B cell (primary cell): ENCODE measurements at regions not wholly inside any gene's neighbourhood (a gene's known extent, or its start where the extent isn't known, plus 50 kb on each side); places are given as distances from the start of the nearest gene placed in this dataset.

Source experiments
- ATAC-seq: fragments of 200-7000 bp; cut with Tn5 transposase; one replicate; pipeline ENCODE4 v1.10.0; 2021; ENCODE audit warnings: low read depth, mild to moderate bottlenecking, moderate number of reproducible peaks, moderate library complexity
- CTCF ChIA-PET: fragments of 350-600 bp; sonication (Branson Sonifier 250); formaldehyde crosslinking; loops from one replicate; lab custom pipeline; 2021; ENCODE audit warnings: antibody characterized with exemption, inconsistent platforms; lab: Charles Lee
- POLR2A ChIA-PET: fragments of 350-600 bp; sonication (Branson Sonifier 250); formaldehyde crosslinking; loops from one replicate; lab custom pipeline; 2021; ENCODE audit warnings: antibody characterized with exemption; lab: Charles Lee
- DNase-seq: peaks from one replicate; pipeline ENCODE4 v3.0.0; 2013
- H2AFZ ChIP-seq: 2 replicates; pipeline ENCODE4 v1.6.1; 2012; ENCODE audit warnings: mild to moderate bottlenecking, low read depth, low read length; ENCODE audit not compliant: insufficient read depth, poor library complexity, severe bottlenecking
- H3K27ac ChIP-seq, 2 donors: 1 replicate in 1 of 2; 2 replicates in 1 of 2; pipeline ENCODE4 v1.5.1; 2012 to 2013; ENCODE audit warnings: low read length in 2 of 2, mild to moderate bottlenecking in 2 of 2, moderate library complexity in 1 of 2
- H3K27me3 ChIP-seq, 4 experiments: fragments of 200-600 bp in 1 of 4; sonication (generic) in 1 of 4; replicated peaks in 1 of 4; 1 replicate in 2 of 4; 2 replicates in 2 of 4; pipeline versions ENCODE4 v1.6.1 to v1.7.0; 2013 to 2016; ENCODE audit warnings: low read length in 3 of 4, mild to moderate bottlenecking in 2 of 4, mixed read lengths in 1 of 4, moderate library complexity in 1 of 4; ENCODE audit not compliant: insufficient read depth in 4 of 4, control insufficient read depth in 3 of 4; ENCODE audit errors: control extremely low read depth in 1 of 4
- H3K36me3 ChIP-seq, 2 experiments: replicated peaks in 1 of 2; 1 replicate in 1 of 2; 2 replicates in 1 of 2; pipeline versions ENCODE4 v1.6.1 to v1.7.1; 2013; ENCODE audit warnings: low read length in 1 of 2; ENCODE audit not compliant: insufficient read depth in 2 of 2, control insufficient read depth in 1 of 2; ENCODE audit errors: control extremely low read depth in 1 of 2, extremely low read depth in 1 of 2
- H3K4me1 ChIP-seq, 2 donors: fragments of 200-600 bp in 1 of 2; sonication (generic) in 1 of 2; 1 replicate in 1 of 2; 2 replicates in 1 of 2; pipeline versions ENCODE4 v1.5.1 to v1.6.1; 2013 to 2017; ENCODE audit warnings: low read length in 2 of 2; ENCODE audit not compliant: control insufficient read depth in 2 of 2, insufficient read depth in 2 of 2
- H3K4me2 ChIP-seq: replicated peaks from 2 replicates; pipeline ENCODE3; 2012; ENCODE audit warnings: mild to moderate bottlenecking, low read depth, low read length; ENCODE audit not compliant: poor library complexity, severe bottlenecking
- H3K4me3 ChIP-seq, 5 experiments: fragments of 200-600 bp in 1 of 5; sonication (generic) in 1 of 5; 1 replicate in 3 of 5; 2 replicates in 2 of 5; pipeline versions ENCODE4 v1.5.1 to v1.7.0; 2011 to 2016; ENCODE audit warnings: low read length in 4 of 5, mild to moderate bottlenecking in 4 of 5, low read depth in 2 of 5, control low read depth in 1 of 5, moderate library complexity in 1 of 5; ENCODE audit not compliant: insufficient read depth in 1 of 5; ENCODE audit errors: control extremely low read depth in 1 of 5, extremely low read depth in 1 of 5
- H3K79me2 ChIP-seq: fragments of 200-600 bp; sonication (generic); one replicate; pipeline ENCODE4 v1.6.0; 2016; ENCODE audit warnings: low read length; ENCODE audit not compliant: control insufficient read depth, insufficient read depth
- H3K9ac ChIP-seq: fragments of 200-600 bp; sonication (generic); 2 replicates; pipeline ENCODE4 v1.6.1; 2017; ENCODE audit warnings: mild to moderate bottlenecking, low read length, moderate library complexity
- H3K9me3 ChIP-seq, 3 donors: one replicate each; pipeline versions ENCODE4 v1.6.1 to v1.7.1; 2013; ENCODE audit warnings: low read length in 2 of 3; ENCODE audit not compliant: control insufficient read depth in 2 of 3, insufficient read depth in 1 of 3; ENCODE audit errors: control extremely low read depth in 1 of 3
- H4K20me1 ChIP-seq: 2 replicates; pipeline ENCODE4 v1.6.0; 2012; ENCODE audit warnings: mild to moderate bottlenecking, low read length; ENCODE audit not compliant: insufficient read depth, control insufficient read depth, poor library complexity, severe bottlenecking
- H3K27ac Mint-ChIP-seq: one replicate; pipeline ENCODE4 v1.8.0; 2021; ENCODE audit warnings: mixed read lengths
- H3K27me3 Mint-ChIP-seq: one replicate; pipeline ENCODE4 v1.8.0; 2021; ENCODE audit warnings: mixed read lengths
- H3K4me1 Mint-ChIP-seq: one replicate; pipeline ENCODE4 v1.8.0; 2021; ENCODE audit warnings: mixed read lengths
- H3K4me3 Mint-ChIP-seq: one replicate; pipeline ENCODE4 v1.8.0; 2021; ENCODE audit warnings: mixed read lengths
- H3K9me3 Mint-ChIP-seq: one replicate; pipeline ENCODE4 v1.8.0; 2022; ENCODE audit warnings: mixed read lengths; ENCODE audit not compliant: insufficient read depth
- EZH2 ChIP-seq: IDR thresholded peaks from 2 replicates; pipeline ENCODE4 v1.6.1; 2012; ENCODE audit warnings: borderline replicate concordance, low read depth, mild to moderate bottlenecking, moderate library complexity, low read length; ENCODE audit not compliant: insufficient read depth, poor library complexity, severe bottlenecking
- WGBS: methylation state at CpG from one replicate; pipeline ENCODE4 v1.1.5; 2013; ENCODE audit warnings: missing lambda C conversion rate; ENCODE audit not compliant: insufficient coverage; 5-methylcytosine and 5-hydroxymethylcytosine counted together
- intact Hi-C: fragments of 100-400 bp; cut with micrococcal nuclease; formaldehyde crosslinking; loops from one replicate; pipeline ENCODE4 v1.10.0; 2022
- TF ChIP-seq, protein P1 (sequence below): fragments of 200-600 bp; IDR thresholded peaks from one replicate; pipeline ENCODE4 v1.8.0; 2022; ENCODE audit warnings: antibody characterized with exemption, mild to moderate bottlenecking

DNA sequence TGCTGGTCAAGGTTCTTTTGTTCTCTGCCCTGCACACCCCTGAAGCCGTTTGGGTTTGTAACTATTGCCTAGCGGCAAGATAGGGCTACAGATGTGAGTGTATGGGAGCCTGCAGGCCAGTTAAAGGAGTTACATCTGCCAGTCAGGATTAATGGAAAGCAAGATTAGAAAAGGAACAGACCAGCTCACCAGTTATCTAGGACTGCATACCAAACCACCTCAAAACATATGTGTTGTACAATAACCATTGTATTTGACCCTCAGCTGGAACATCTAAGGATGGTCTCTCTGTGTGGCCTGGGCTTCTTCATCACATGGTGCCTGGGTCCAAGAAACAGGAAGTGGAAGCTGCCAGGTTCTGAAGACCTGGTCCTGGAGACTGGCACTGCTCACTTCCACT, 52.5 kb upstream of the FBXO28 start:
- Histone ChIP-seq H3K4me2 (no peak overlapping the region), H3K4me3 (no peak overlapping the region), H3K27ac (no peak overlapping the region), H3K27me3 (no peaks in the 10 kb centered on the region), H3K9ac (no peak overlapping the region), H3K9me3 (peaks cover 0 to 3% (median 0%) of the 10 kb centered on the region in 3 donors), H2AFZ (no peak overlapping the region), H3K36me3 (no peaks in the 10 kb centered on the region), H3K79me2 (no peaks in the 10 kb centered on the region), H4K20me1 (no peaks in the 10 kb centered on the region), H3K4me1 (peaks cover 0 to 7% of the 10 kb centered on the region in 2 donors)
- Mint-ChIP-seq H3K27me3 (peaks cover 6% of the 10 kb centered on the region), H3K4me1 (peaks cover 2% of the 10 kb centered on the region), H3K27ac (no peak overlapping the region), H3K9me3 (peaks cover 3% of the 10 kb centered on the region), H3K4me3 (no peak overlapping the region)
- no peak for TF ChIP-seq EZH2
- TF ChIP-seq, protein P1, sequence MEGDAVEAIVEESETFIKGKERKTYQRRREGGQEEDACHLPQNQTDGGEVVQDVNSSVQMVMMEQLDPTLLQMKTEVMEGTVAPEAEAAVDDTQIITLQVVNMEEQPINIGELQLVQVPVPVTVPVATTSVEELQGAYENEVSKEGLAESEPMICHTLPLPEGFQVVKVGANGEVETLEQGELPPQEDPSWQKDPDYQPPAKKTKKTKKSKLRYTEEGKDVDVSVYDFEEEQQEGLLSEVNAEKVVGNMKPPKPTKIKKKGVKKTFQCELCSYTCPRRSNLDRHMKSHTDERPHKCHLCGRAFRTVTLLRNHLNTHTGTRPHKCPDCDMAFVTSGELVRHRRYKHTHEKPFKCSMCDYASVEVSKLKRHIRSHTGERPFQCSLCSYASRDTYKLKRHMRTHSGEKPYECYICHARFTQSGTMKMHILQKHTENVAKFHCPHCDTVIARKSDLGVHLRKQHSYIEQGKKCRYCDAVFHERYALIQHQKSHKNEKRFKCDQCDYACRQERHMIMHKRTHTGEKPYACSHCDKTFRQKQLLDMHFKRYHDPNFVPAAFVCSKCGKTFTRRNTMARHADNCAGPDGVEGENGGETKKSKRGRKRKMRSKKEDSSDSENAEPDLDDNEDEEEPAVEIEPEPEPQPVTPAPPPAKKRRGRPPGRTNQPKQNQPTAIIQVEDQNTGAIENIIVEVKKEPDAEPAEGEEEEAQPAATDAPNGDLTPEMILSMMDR: no peak
- ATAC-seq (no peak), DNase-seq (no peak)
- ChIA-PET POLR2A (no interaction called here), CTCF (no interaction called here)
- intact Hi-C loops: no loop called here
- WGBS: 67% methylated on average over 2 of the region's 2 CpGs

DNA sequence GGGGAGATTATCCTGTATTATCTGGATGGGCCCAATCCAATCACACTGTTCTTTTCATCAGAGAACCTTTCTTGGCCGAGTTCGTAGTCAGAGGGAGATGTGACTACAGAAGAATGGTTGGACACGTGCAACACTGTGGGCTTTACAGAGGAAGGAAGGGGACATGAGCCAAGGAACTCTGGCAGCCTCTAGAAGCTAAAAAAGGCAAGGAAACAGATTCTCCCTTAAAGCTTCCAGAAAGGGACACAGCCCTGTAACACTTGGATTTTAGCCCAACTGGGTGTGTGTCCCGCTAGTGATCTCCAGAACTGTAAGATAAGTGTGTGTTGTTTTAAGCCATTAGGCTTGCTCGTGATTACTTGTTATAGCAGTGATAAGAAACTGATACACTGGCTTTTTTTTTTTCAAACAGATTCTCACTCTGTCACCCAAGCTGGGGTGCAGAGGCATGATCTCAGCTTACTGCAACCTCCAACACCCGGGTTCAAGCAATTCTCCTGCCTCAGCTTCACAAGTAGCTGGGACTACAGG, 53.9 kb upstream of the FBXO28 start:
- Histone ChIP-seq H3K9ac (no peak overlapping the region), H3K4me3 (no peak overlapping the region), H3K36me3 (no peaks in the 10 kb centered on the region), H3K9me3 (peaks cover 0 to 8% (median 0%) of the 10 kb centered on the region in 3 donors), H3K27me3 (no peaks in the 10 kb centered on the region), H4K20me1 (no peaks in the 10 kb centered on the region), H3K27ac (no peak overlapping the region), H3K79me2 (no peaks in the 10 kb centered on the region), H2AFZ (no peak overlapping the region), H3K4me1 (no peaks in the 10 kb centered on the region), H3K4me2 (no peak overlapping the region)
- intact Hi-C loops: no loop called here
- CTCF ChIA-PET: interaction anchor here (1.2 kb wide), 1 partner anchor 8 kb away, joined by 3 read pairs; no protein-coding TSS in a partner anchor
- TF ChIP-seq EZH2: no peak
- TF ChIP-seq, protein P1: no peak
- H3K4me1 Mint-ChIP-seq: no peaks in the 10 kb centered on the region
- DNase-seq: no peak
- ATAC-seq: no peak
- no peak overlapping the region for H3K27ac Mint-ChIP-seq
- peaks cover 3% of the 10 kb centered on the region for H3K9me3 Mint-ChIP-seq
- WGBS: 100% methylated on average over 4 of the region's 6 CpGs
- H3K27me3 Mint-ChIP-seq: peaks cover 6% of the 10 kb centered on the region
- POLR2A ChIA-PET: no interaction called here
- no peak overlapping the region for H3K4me3 Mint-ChIP-seq
